IMR-90 (cell line): ENCODE measurements at regions not wholly inside any gene's neighbourhood (a gene's known extent, or its start where the extent isn't known, plus 50 kb on each side); places are given as distances from the start of the nearest gene placed in this dataset.

Experiments used
- ATAC-seq: fragments of 200-7000 bp; cut with Tn5 transposase; 2 replicates; pipeline ENCODE4 v1.9.1; 2020; ENCODE audit warnings: low read depth, mild to moderate bottlenecking, moderate library complexity
- BruUV-seq: library from RNA; stranded (reverse); fragments of 400-500 nt; replicated peaks from 2 replicates; lab custom pipeline; 2021; lab: Mats Ljungman, UMichigan
- CTCF ChIA-PET: fragments of 300-600 bp; formaldehyde crosslinking; extraction: SDS; loops from one replicate; lab custom pipeline; 2021; ENCODE audit warnings: antibody characterized with exemption; lab: Yijun Ruan, JAX
- POLR2A ChIA-PET: fragments of 300-600 bp; sonication (Branson Sonifier 250); formaldehyde crosslinking; loops from one replicate; lab custom pipeline; 2022; ENCODE audit warnings: antibody characterized with exemption; ENCODE audit not compliant: unreplicated experiment; lab: Charles Lee
- DNase-seq: peaks from one replicate; pipeline ENCODE4 v3.0.0; 2013
- H2AFZ ChIP-seq: replicated peaks from 2 replicates; pipeline ENCODE3; 2013; ENCODE audit warnings: low read length, mild to moderate bottlenecking; ENCODE audit not compliant: poor library complexity
- H2AK5ac ChIP-seq: 2 replicates; pipeline ENCODE4 v1.6.1; 2013; ENCODE audit warnings: low read depth, low read length, inconsistent platforms
- H2AK9ac ChIP-seq: replicated peaks from 2 replicates; pipeline ENCODE3; 2013; ENCODE audit warnings: mild to moderate bottlenecking, low read depth, low read length, moderate library complexity; ENCODE audit not compliant: poor library complexity
- H2BK120ac ChIP-seq: 2 replicates; pipeline ENCODE4 v1.6.1; 2013; ENCODE audit warnings: low read depth, low read length, inconsistent platforms
- H2BK15ac ChIP-seq: 3 replicates; pipeline ENCODE4 v1.6.1; 2013; ENCODE audit warnings: low read depth, low read length, inconsistent platforms
- H2BK20ac ChIP-seq: 2 replicates; pipeline ENCODE4 v1.6.1; 2013; ENCODE audit warnings: low read depth, mild to moderate bottlenecking, inconsistent platforms, low read length, moderate library complexity
- H2BK5ac ChIP-seq: 2 replicates; pipeline ENCODE4 v1.6.1; 2013; ENCODE audit warnings: mild to moderate bottlenecking, low read depth, low read length, inconsistent platforms; ENCODE audit not compliant: poor library complexity, severe bottlenecking
- H3K14ac ChIP-seq: replicated peaks from 2 replicates; pipeline ENCODE4 v1.6.1; 2013; ENCODE audit warnings: low read depth, low read length, inconsistent platforms
- H3K18ac ChIP-seq: 2 replicates; pipeline ENCODE4 v1.6.1; 2013; ENCODE audit warnings: low read depth, low read length, control low read depth
- H3K23ac ChIP-seq: 2 replicates; pipeline ENCODE4 v1.6.1; 2013; ENCODE audit warnings: low read depth, low read length, inconsistent platforms
- H3K27ac ChIP-seq: 2 replicates; pipeline ENCODE4 v1.5.1; 2013; ENCODE audit warnings: mild to moderate bottlenecking, control low read depth, low read length; ENCODE audit not compliant: insufficient read depth
- H3K27me3 ChIP-seq: 2 replicates; pipeline ENCODE4 v1.6.1; 2013; ENCODE audit warnings: low read length; ENCODE audit not compliant: control insufficient read depth, insufficient read depth
- H3K36me3 ChIP-seq: 2 replicates; pipeline ENCODE4 v1.6.1; 2013; ENCODE audit warnings: low read length, mixed read lengths; ENCODE audit not compliant: control insufficient read depth, insufficient read depth
- H3K4ac ChIP-seq: 2 replicates; pipeline ENCODE4 v1.6.1; 2013; ENCODE audit warnings: low read depth, low read length, inconsistent platforms
- H3K4me1 ChIP-seq: 2 replicates; pipeline ENCODE4 v1.6.1; 2013; ENCODE audit warnings: low read length, mixed read lengths; ENCODE audit not compliant: control insufficient read depth, insufficient read depth
- H3K4me2 ChIP-seq: 2 replicates; pipeline ENCODE4 v1.6.1; 2013; ENCODE audit warnings: low read depth, mild to moderate bottlenecking, control low read depth, low read length, moderate library complexity
- H3K4me3 ChIP-seq: 2 replicates; pipeline ENCODE4 v1.5.1; 2013; ENCODE audit warnings: low read depth, mild to moderate bottlenecking, control low read depth, low read length, moderate library complexity; ENCODE audit not compliant: insufficient read depth
- H3K56ac ChIP-seq: 2 replicates; pipeline ENCODE4 v1.6.1; 2013; ENCODE audit warnings: low read length, inconsistent platforms; ENCODE audit not compliant: insufficient read depth; ENCODE audit errors: extremely low read depth
- H3K79me1 ChIP-seq, 2 experiments: 2 replicates each; pipeline ENCODE4 v1.6.1; 2013; ENCODE audit warnings: low read length in 2 of 2, inconsistent platforms in 1 of 2, low read depth in 1 of 2
- H3K9ac ChIP-seq: 2 replicates; pipeline ENCODE4 v1.6.1; 2013; ENCODE audit warnings: low read depth, low read length, control low read depth
- H3K9me1 ChIP-seq: 2 replicates; pipeline ENCODE4 v1.6.1; 2013; ENCODE audit warnings: low read length, inconsistent platforms; ENCODE audit not compliant: insufficient read depth
- H3K9me3 ChIP-seq: 2 replicates; pipeline ENCODE4 v1.6.1; 2013; ENCODE audit warnings: low read length; ENCODE audit not compliant: control insufficient read depth, insufficient read depth
- H4K20me1 ChIP-seq: 2 replicates; pipeline ENCODE4 v1.6.1; 2013; ENCODE audit warnings: low read length, inconsistent platforms; ENCODE audit not compliant: insufficient read depth
- H4K5ac ChIP-seq: 2 replicates; pipeline ENCODE4 v1.6.1; 2013; ENCODE audit warnings: mild to moderate bottlenecking, low read depth, low read length, control low read depth
- H4K8ac ChIP-seq, 2 experiments: 2 replicates each; pipeline ENCODE4 v1.6.1; 2013; ENCODE audit warnings: low read depth in 2 of 2, low read length in 2 of 2, control low read depth in 1 of 2, inconsistent platforms in 1 of 2
- H4K91ac ChIP-seq: 2 replicates; pipeline ENCODE4 v1.6.1; 2013; ENCODE audit warnings: low read depth, low read length, inconsistent platforms; ENCODE audit not compliant: insufficient read depth
- BHLHE40 ChIP-seq: fragments of 150-350 bp; IDR thresholded peaks from 2 replicates; pipeline ENCODE4 v1.6.1; 2016; ENCODE audit warnings: mild to moderate bottlenecking, low read depth, low read length
- CEBPB ChIP-seq: IDR thresholded peaks from 2 replicates; pipeline ENCODE4 v1.6.1; 2012; ENCODE audit warnings: low read depth, low read length, improper control_type of control experiment
- FOS ChIP-seq: fragments of 150-350 bp; IDR thresholded peaks from 2 replicates; pipeline ENCODE4 v1.6.1; 2016; ENCODE audit warnings: low read depth, low read length
- MAFK ChIP-seq: IDR thresholded peaks from 2 replicates; pipeline ENCODE4 v1.6.1; 2012; ENCODE audit warnings: low read depth, low read length, improper control_type of control experiment
- MXI1 ChIP-seq: IDR thresholded peaks from 2 replicates; pipeline ENCODE4 v1.6.1; 2012; ENCODE audit warnings: low read depth, mild to moderate bottlenecking, low read length, moderate library complexity, borderline replicate concordance
- POLR2A ChIP-seq: IDR thresholded peaks from 2 replicates; pipeline ENCODE4 v1.6.1; 2012; ENCODE audit warnings: mild to moderate bottlenecking, low read depth, low read length
- RCOR1 ChIP-seq: IDR thresholded peaks from 2 replicates; pipeline ENCODE4 v1.6.1; 2012; ENCODE audit warnings: mild to moderate bottlenecking, low read length, improper control_type of control experiment; ENCODE audit not compliant: insufficient replicate concordance
- RFX5 ChIP-seq: IDR thresholded peaks from 2 replicates; pipeline ENCODE4 v1.8.0; 2012; ENCODE audit warnings: low read depth, mild to moderate bottlenecking, low read length, moderate library complexity
- SMC3 ChIP-seq: fragments of 150-350 bp; IDR thresholded peaks from 2 replicates; pipeline ENCODE4 v1.6.1; 2016; ENCODE audit warnings: low read depth, mild to moderate bottlenecking, antibody characterized with exemption, low read length, moderate library complexity
- USF2 ChIP-seq: fragments of 150-350 bp; IDR thresholded peaks from 2 replicates; pipeline ENCODE4 v1.6.1; 2017; ENCODE audit warnings: mild to moderate bottlenecking, antibody characterized with exemption, low read length, low read depth
- WGBS, 2 experiments: methylation state at CpG; one replicate each; pipeline versions ENCODE4 v1.1.5 to v1.1.7; 2013; ENCODE audit warnings: missing lambda C conversion rate in 2 of 2; ENCODE audit not compliant: insufficient read length in 1 of 2; ENCODE audit errors: extremely low coverage in 2 of 2; 5-methylcytosine and 5-hydroxymethylcytosine counted together
- dilution Hi-C: fragments of 300-500 bp; cut with HindIII; formaldehyde crosslinking; loops from one replicate; pipeline ENCODE4 v1.14.3; 2018; ENCODE audit warnings: low sequenced_read_pairs; ENCODE audit not compliant: unreplicated experiment
- in situ Hi-C: fragments of 300-500 bp; cut with MboI; formaldehyde crosslinking; loops from 3 replicates; pipeline ENCODE4 v1.14.3; 2019; ENCODE audit warnings: low sequenced_read_pairs, inconsistent platforms, mixed read lengths
- intact Hi-C: fragments of 100-400 bp; cut with micrococcal nuclease; formaldehyde crosslinking; loops from 2 replicates; pipeline ENCODE4 v1.10.0; 2022

GRCh38 chr10:83190614-83191013, 948.7 kb upstream of the GHITM start:
- 20% methylated on average over 1 of the region's 4 CpGs; no CpG with 5 or more reads in 1 of the 2 experiments for WGBS, 2 experiments
- H3K23ac ChIP-seq, result no peak overlapping the region
- no peaks in the 10 kb centered on the region for H3K79me1 ChIP-seq
- H3K4ac ChIP-seq, result no peak overlapping the region
- no peak overlapping the region for H2BK5ac ChIP-seq
- no peak overlapping the region for H3K9ac ChIP-seq
- H3K9me3 ChIP-seq, result peaks cover 2% of the 10 kb centered on the region
- H3K4me2 ChIP-seq, result no peak overlapping the region
- no peak overlapping the region for H2AFZ ChIP-seq
- ATAC-seq, result no peak
- no peak overlapping the region for H2AK5ac ChIP-seq
- no peaks in the 10 kb centered on the region for H3K27me3 ChIP-seq
- H3K14ac ChIP-seq, result no peak overlapping the region
- TF ChIP-seq BHLHE40, result no peak
- no peak for TF ChIP-seq CEBPB
- TF ChIP-seq RCOR1, result no peak
- no peak for TF ChIP-seq SMC3
- no peak for TF ChIP-seq FOS
- no peak for TF ChIP-seq MAFK
- no peak for TF ChIP-seq POLR2A
- TF ChIP-seq RFX5, result no peak
- TF ChIP-seq MXI1, result no peak
- TF ChIP-seq USF2, result no peak
- no peaks in the 10 kb centered on the region for H3K36me3 ChIP-seq
- dilution Hi-C loops, result no loop called here
- no TSS peak for BruUV-seq
- no peak overlapping the region for H2BK20ac ChIP-seq
- ChIA-PET CTCF (no interaction called here), POLR2A (no interaction called here)
- H2BK120ac ChIP-seq, result no peak overlapping the region
- no peak overlapping the region for H4K5ac ChIP-seq
- no peak overlapping the region for H4K91ac ChIP-seq
- in situ Hi-C loops, result no loop called here
- no peak for DNase-seq
- no peaks in the 10 kb centered on the region for H3K4me1 ChIP-seq
- H3K18ac ChIP-seq, result no peak overlapping the region
- no peak overlapping the region for H3K4me3 ChIP-seq
- no peak overlapping the region for H3K27ac ChIP-seq
- H3K9me1 ChIP-seq, result no peaks in the 10 kb centered on the region
- H4K8ac ChIP-seq, result no peak overlapping the region
- intact Hi-C loops, result no loop called here
- no peak overlapping the region for H2AK9ac ChIP-seq
- H4K20me1 ChIP-seq, result no peaks in the 10 kb centered on the region
- no peak overlapping the region for H2BK15ac ChIP-seq
- H3K56ac ChIP-seq, result no peak overlapping the region
